SK-N-SH (cell line): ENCODE measurements at regions not wholly inside any gene's neighbourhood (a gene's known extent, or its start where the extent isn't known, plus 50 kb on each side); places are given as distances from the start of the nearest gene placed in this dataset.

Experiments used
- CTCF ChIA-PET: fragments of 300-600, 350-600 bp; formaldehyde crosslinking; extraction: SDS; loops from one replicate; lab custom pipeline; 2021; lab: Yijun Ruan, JAX
- POLR2A ChIA-PET: fragments of 350-600 bp; sonication (Branson Sonifier 250); formaldehyde crosslinking; extraction: SDS; loops from one replicate; lab custom pipeline; 2020; ENCODE audit warnings: antibody characterized with exemption, inconsistent platforms; lab: Yijun Ruan, JAX
- DNase-seq: peaks from one replicate; pipeline ENCODE4 v3.0.0; 2012
- H2AFZ ChIP-seq: fragments of 200-600 bp; sonication (generic); 2 replicates; pipeline ENCODE4 v1.8.1; 2016; ENCODE audit warnings: antibody characterized with exemption, mild to moderate bottlenecking, low read depth
- H3F3A ChIP-seq: fragments of 200-600 bp; sonication (generic); replicated peaks from 2 replicates; pipeline ENCODE3; 2016; ENCODE audit warnings: antibody characterized with exemption, mild to moderate bottlenecking; ENCODE audit not compliant: insufficient read depth
- H3K27ac ChIP-seq, 2 experiments: fragments of 200-500 bp in 1 of 2; fragments of 200-600 bp in 1 of 2; sonication (Bioruptor generic) in 1 of 2; sonication (generic), shearing (Covaris generic) in 1 of 2; 2 replicates each; pipeline versions ENCODE4 v1.5.1 to v1.6.1; 2014 to 2016; ENCODE audit warnings: low read depth in 2 of 2, inconsistent platforms in 1 of 2, low read length in 1 of 2, mild to moderate bottlenecking in 1 of 2, mixed read lengths in 1 of 2
- H3K27me3 ChIP-seq: fragments of 200-600 bp; sonication (generic), shearing (Covaris generic); 2 replicates; pipeline ENCODE4 v1.6.1; 2016; ENCODE audit warnings: mixed run types; ENCODE audit not compliant: insufficient read depth
- H3K36me3 ChIP-seq, 2 experiments: fragments of 200-500 bp in 1 of 2; fragments of 200-600 bp in 1 of 2; sonication (Bioruptor generic) in 1 of 2; sonication (generic) in 1 of 2; replicated peaks in 1 of 2; 2 replicates each; pipeline versions ENCODE3 to v1.5.1; 2014 to 2016; ENCODE audit warnings: low read length in 1 of 2, mild to moderate bottlenecking in 1 of 2; ENCODE audit not compliant: insufficient read depth in 2 of 2, control insufficient read depth in 1 of 2
- H3K4me1 ChIP-seq, 2 experiments: fragments of 200-500 bp in 1 of 2; fragments of 200-600 bp in 1 of 2; sonication (Bioruptor generic) in 1 of 2; sonication (generic), shearing (Covaris generic) in 1 of 2; 2 replicates each; pipeline versions ENCODE4 v1.5.1 to v1.6.1; 2014 to 2016; ENCODE audit warnings: low read depth in 1 of 2, low read length in 1 of 2, mixed run types in 1 of 2; ENCODE audit not compliant: insufficient read depth in 2 of 2, control insufficient read depth in 1 of 2
- H3K4me2 ChIP-seq: fragments of 200-600 bp; sonication (generic), shearing (Covaris generic); 2 replicates; pipeline ENCODE4 v1.6.1; 2017; ENCODE audit warnings: mixed run types
- H3K4me3 ChIP-seq, 2 experiments: fragments of 200-500 bp in 1 of 2; fragments of 200-600 bp in 1 of 2; sonication (Bioruptor generic) in 1 of 2; sonication (generic), shearing (Covaris generic) in 1 of 2; 2 replicates each; pipeline versions ENCODE4 v1.5.1 to v1.8.1; 2014 to 2016; ENCODE audit warnings: low read depth in 2 of 2, inconsistent platforms in 1 of 2, low read length in 1 of 2, mild to moderate bottlenecking in 1 of 2, mixed read lengths in 1 of 2, moderate library complexity in 1 of 2
- H3K79me2 ChIP-seq: fragments of 200-600 bp; sonication (generic); 2 replicates; pipeline ENCODE4 v1.8.1; 2017; ENCODE audit warnings: mild to moderate bottlenecking; ENCODE audit not compliant: insufficient read depth
- H3K9ac ChIP-seq: fragments of 200-600 bp; sonication (generic); 2 replicates; pipeline ENCODE4 v1.6.1; 2017; ENCODE audit warnings: mixed run types
- H3K9me2 ChIP-seq: fragments of 200-600 bp; sonication (generic); 2 replicates; pipeline ENCODE4 v1.6.1; 2017; ENCODE audit warnings: mixed run types
- H3K9me3 ChIP-seq: fragments of 200-600 bp; sonication (generic); 2 replicates; pipeline ENCODE4 v1.6.1; 2017; ENCODE audit warnings: mixed run types, mild to moderate bottlenecking, moderate library complexity
- H4K20me1 ChIP-seq: fragments of 200-600 bp; sonication (generic); 2 replicates; pipeline ENCODE4 v1.6.1; 2017; ENCODE audit warnings: mild to moderate bottlenecking, mixed run types; ENCODE audit not compliant: insufficient read depth
- CHD2 ChIP-seq: fragments of 150-350 bp; IDR thresholded peaks from 2 replicates; pipeline ENCODE4 v1.6.1; 2018; ENCODE audit warnings: low read length; ENCODE audit not compliant: partially characterized antibody
- ELF1 ChIP-seq: IDR thresholded peaks from 2 replicates; pipeline ENCODE4 v1.4.0; 2012
- FOSL2 ChIP-seq: IDR thresholded peaks from 2 replicates; pipeline ENCODE4 v1.4.0; 2012; ENCODE audit warnings: low read depth, mild to moderate bottlenecking, moderate library complexity, borderline replicate concordance
- GATA2 ChIP-seq: sonication (generic); formaldehyde crosslinking; IDR thresholded peaks from 2 replicates; pipeline ENCODE4 v1.5.0; 2020; ENCODE audit warnings: mild to moderate bottlenecking, missing genetic modification reagents
- IRF3 ChIP-seq: fragments of 150-350 bp; IDR thresholded peaks from 2 replicates; pipeline ENCODE4 v1.6.1; 2016; ENCODE audit warnings: mild to moderate bottlenecking, low read depth, low read length
- JUND ChIP-seq: IDR thresholded peaks from 2 replicates; pipeline ENCODE4 v1.4.0; 2012
- MAX ChIP-seq: IDR thresholded peaks from 2 replicates; pipeline ENCODE4 v1.4.0; 2012; ENCODE audit warnings: low read depth
- PBX3 ChIP-seq: IDR thresholded peaks from 2 replicates; pipeline ENCODE4; 2012
- POLR2AphosphoS5 ChIP-seq: IDR thresholded peaks from 2 replicates; pipeline ENCODE4 v1.6.1; 2012; ENCODE audit warnings: low read depth, low read length
- RAD21 ChIP-seq: IDR thresholded peaks from 2 replicates; pipeline ENCODE4 v1.6.1; 2012; ENCODE audit warnings: mild to moderate bottlenecking, low read length
- RCOR1 ChIP-seq: fragments of 150-350 bp; IDR thresholded peaks from 2 replicates; pipeline ENCODE4 v1.6.1; 2017; ENCODE audit warnings: antibody characterized with exemption, low read length
- REST ChIP-seq: IDR thresholded peaks from 2 replicates; pipeline ENCODE4 v1.6.1; 2012; ENCODE audit warnings: mild to moderate bottlenecking, low read depth, low read length, moderate library complexity
- RXRA ChIP-seq: IDR thresholded peaks from 2 replicates; pipeline ENCODE4 v1.4.0; 2012; ENCODE audit warnings: low read depth, mild to moderate bottlenecking, borderline replicate concordance
- SMC3 ChIP-seq: IDR thresholded peaks from 2 replicates; pipeline ENCODE4 v1.6.1; 2012; ENCODE audit warnings: low read depth, low read length, improper control_type of control experiment
- USF1 ChIP-seq: IDR thresholded peaks from 2 replicates; pipeline ENCODE4 v1.4.0; 2012; ENCODE audit warnings: low read depth, borderline replicate concordance
- ZBTB33 ChIP-seq: IDR thresholded peaks from 2 replicates; pipeline ENCODE4 v1.4.0; 2012; ENCODE audit warnings: low read depth, borderline replicate concordance
- WGBS: methylation state at CpG from one replicate; pipeline ENCODE4 v1.1.6; 2017; ENCODE audit warnings: low lambda C conversion rate; 5-methylcytosine and 5-hydroxymethylcytosine counted together

GRCh38 chrX:82370978-82371646, 1137.0 kb upstream of the POU3F4 start:
- WGBS = 15% methylated on average over 3 of the region's 3 CpGs
- no peaks in the 10 kb centered on the region for H3K27me3 ChIP-seq

More at GRCh38 chrX:82370978-82371646, 1137.0 kb upstream of the POU3F4 start:
- Histone ChIP-seq H3K4me1 (no peaks in the 10 kb centered on the region), H2AFZ (no peak overlapping the region), H3K9me2 (0 out of 2 replicates have a peak, but pooled peaks cover 3% of the 10 kb centered on the region), H3K4me2 (no peak overlapping the region), H3K9me3 (no peaks in the 10 kb centered on the region)
- TF ChIP-seq RAD21 (no peak), PBX3 (no peak), RXRA (no peak), IRF3 (no peak), ELF1 (no peak), REST (no peak), POLR2AphosphoS5 (no peak), ZBTB33 (no peak), JUND (no peak), CHD2 (no peak), MAX (no peak), GATA2 (CRISPR knock-in tag) (no peak), USF1 (no peak), FOSL2 (no peak), SMC3 (no peak), RCOR1 (no peak)
- TF ChIP-seq, all 33 proteins: peak for 0
- Histone ChIP-seq H3K79me2 (no peaks in the 10 kb centered on the region), H3K4me3 (no peak overlapping the region), H4K20me1 (no peaks in the 10 kb centered on the region), H3K9ac (no peak overlapping the region), H3K27ac (no peak overlapping the region), H3F3A (no peaks in the 10 kb centered on the region), H3K36me3 (no peaks in the 10 kb centered on the region)
- ChIA-PET POLR2A (no interaction called here), CTCF (no interaction called here)
- no peak for DNase-seq
